Kidney glomerular epithelial cell (primary cell): ENCODE measurements at regions not wholly inside any gene's neighbourhood (a gene's known extent, or its start where the extent isn't known, plus 50 kb on each side); places are given as distances from the start of the nearest gene placed in this dataset.
A peak's percentile ranks its signal among the peaks of the same experiment; 100 is the strongest.
"Not testable (repeated sequence)": the region's sequence is repeated elsewhere in the genome, so short reads cannot be mapped to it uniquely, and the experiment has no call there.

Experiments
- DNase-seq: peaks from one replicate; lab custom pipeline; 2025; lab: John Stamatoyannopoulos, UW

DNA sequence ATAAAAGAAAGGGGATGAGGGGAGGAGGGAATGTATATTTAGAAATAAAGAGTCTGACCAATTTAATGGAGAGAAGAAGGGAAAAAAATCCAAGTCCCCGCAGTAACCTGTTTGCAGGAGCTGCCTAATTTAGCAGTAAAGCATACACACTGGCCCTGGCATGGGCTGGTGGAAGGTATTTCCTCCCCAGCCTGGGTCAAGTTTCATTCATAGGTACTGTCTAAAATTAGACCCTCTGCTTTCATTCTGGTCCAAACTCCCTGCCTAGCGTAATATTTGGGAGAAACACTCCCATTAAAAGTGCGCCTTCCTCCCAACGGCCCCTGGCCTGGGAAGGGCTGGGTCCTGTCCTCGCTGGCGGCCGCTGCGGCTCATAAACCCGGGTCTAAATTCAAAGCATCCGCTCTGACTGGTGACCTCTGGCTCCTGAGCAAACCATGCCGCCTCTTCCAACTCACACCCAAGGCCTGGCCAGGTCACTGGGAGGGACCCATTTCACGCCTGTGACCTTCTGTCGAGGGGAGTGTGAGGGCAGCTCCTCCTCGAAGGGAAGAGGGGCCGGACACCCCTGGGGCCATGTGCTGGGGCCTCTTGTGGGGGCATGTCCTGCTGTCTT, 123.2 kb downstream of the FGF18 start:
- DNase-seq: no peak

DNA sequence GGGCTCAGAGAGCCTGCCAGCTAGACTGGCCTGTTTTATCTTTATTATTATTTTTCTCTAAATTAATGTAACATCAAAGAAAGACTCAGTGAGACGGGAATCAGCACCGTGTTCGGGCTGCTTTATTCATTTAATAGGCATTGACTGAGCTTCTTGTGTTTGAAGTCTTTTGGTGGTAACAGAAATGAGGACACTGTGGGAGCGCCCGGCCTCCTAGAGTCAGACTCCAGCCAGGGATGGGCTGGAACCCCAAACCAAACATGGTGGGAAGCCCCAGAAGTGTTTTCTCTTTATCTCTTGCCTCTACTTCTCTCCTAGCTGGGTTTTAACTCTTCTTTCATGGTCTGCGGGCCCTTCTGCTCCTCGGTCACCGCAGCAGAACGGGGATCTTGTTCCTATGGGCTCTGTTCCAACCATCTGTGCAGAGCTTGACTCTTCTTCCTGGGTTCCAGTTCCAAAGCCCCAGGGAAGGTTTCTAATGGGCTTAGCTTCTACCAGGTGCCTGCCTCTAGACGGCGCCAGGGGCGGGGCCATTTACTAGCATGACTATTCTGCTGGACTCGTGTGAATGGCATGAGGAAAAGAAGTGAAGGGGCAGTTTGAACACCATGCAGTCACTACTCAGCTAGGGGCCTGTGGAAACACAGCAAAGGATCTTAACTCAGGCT, 123.8 kb downstream of the FGF18 start:
- DNase-seq: no peak

DNA sequence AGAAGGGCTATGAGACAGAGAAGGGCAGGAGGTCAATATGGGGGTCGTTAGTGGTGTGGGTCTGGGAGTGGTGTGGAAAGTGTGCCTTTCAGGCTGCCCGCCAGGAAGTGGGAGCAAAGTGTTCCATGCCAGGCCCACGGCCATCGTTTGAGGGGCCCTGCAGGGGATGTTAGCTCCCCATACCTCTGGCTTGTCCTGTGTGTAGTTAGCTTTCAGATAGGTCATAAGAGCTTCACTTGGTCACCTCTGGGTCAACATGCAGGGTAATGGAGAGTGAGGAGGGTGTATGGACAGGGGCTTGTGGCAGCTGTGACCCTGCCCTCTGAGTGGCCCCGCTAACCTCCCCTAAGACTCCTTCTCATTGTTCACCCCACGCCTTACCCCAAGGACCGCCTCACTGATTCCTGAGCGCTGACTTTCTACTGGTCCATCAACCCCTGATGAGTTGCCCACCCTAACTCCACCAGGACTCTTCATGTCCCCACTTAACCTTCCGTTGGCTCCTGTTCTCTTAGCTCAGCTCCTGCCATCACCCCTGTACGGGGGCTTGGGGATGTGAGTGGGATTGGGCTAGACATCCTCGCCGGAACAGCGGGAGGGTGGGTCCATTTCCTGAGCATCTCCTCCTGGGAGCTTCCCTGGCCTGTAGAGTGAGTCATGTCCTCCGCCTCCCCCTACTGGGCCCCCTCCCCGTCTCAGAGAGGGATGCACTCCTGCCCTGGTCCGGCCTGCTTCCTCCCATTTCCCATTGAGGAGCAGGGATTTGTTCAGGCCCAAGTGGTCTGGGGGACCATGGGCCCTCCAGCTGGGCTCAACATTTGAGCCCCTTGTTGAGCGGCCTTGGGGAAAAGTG, 125.7 kb downstream of the FGF18 start:
- no peak for DNase-seq

DNA sequence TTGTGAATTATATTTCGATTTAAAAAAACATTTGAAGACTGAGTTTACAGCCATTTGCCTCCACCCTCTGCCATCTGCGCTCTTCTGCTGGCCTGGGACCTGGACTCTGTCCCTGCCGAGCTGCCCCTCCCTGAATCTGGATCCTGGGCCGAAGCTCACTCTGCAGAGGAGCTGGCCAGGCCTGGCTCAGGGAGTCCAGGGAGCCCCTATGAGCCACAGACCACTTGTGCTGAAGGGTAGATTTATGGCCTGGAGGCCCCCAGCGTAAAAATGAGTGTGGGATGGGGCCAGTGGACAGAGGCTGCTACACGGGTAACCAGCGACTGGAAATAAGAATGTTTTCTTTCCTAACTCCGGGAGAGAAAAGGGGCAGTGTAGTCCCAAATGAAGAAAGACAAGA, 129.8 kb downstream of the FGF18 start:
- DNase-seq: no peak

DNA sequence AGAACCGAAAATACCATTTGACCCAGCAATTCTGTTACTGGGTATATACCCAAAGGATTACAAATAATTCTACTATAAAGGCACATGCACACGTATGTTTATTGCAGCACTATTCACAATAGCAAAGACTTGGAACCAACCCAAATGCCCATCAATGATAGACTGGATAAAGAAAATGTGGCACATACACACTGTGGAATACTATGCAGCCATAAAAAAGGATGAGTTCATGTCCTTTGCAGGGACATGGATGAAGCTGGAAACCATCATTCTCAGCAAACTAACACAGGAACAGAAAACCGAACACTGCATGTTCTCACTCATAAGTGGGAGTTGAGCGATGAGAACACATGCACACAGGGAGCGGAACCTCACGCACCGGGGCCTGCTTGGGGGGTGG, 134.4 kb downstream of the FGF18 start:
- DNase-seq: not testable (repeated sequence)

DNA sequence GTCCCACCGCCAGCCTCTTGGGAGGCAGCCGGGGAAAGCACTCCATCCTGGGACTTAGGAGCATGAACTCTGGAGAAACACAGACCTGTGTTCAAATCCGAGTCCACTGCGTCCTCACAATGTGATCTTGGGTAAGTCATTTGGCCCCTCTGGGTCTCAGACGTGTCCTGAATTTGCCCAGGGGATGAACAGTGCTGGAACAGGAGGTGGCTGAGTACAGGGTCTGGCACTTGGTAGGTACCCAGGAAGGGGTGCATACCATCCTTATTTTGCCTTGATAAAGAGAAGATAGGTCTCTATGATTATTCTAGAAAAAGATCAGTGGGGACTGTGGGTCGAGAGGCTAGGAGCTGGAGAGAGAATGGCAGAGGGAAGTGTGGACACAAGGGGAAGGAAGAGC, 135.7 kb downstream of the FGF18 start:
- no peak for DNase-seq

DNA sequence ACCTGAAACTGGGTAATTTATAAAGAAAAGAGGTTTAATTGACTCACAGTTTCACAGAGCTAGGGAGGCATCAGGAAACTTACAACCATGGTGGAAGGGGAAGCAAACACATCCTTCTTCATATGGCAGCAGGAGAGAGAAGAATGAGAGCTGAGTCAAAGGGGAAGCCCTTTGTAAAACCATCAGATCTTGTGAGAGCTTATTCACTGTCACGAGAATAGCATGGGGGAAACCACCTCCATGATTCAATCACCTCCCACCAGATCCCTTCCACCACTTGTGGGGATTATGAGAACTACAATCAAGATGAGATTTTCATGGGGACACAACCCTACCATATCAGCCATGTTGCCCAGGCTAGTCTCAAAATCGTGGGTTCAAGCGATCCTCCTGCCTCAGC, 143.4 kb downstream of the FGF18 start:
- DNase-seq: no peak

DNA sequence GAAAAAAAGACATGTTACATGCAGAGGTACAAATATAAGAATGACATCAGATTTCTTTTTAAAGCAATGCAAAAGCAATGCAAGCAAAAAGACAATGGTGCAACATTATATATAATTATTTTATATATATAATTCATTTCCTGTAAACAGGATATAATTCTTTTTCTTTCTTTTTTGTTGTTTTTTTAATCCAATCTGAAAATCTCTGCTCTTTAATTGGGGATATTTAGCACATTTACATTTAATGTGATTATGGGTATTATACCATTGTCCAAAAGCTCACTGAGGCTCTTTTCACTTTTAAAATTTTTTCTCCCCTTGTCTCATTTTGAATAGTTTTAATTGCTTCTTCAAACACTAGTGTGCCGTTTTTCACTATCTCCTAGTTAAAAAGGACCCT, 148.9 kb downstream of the FGF18 start:
- no peak for DNase-seq

DNA sequence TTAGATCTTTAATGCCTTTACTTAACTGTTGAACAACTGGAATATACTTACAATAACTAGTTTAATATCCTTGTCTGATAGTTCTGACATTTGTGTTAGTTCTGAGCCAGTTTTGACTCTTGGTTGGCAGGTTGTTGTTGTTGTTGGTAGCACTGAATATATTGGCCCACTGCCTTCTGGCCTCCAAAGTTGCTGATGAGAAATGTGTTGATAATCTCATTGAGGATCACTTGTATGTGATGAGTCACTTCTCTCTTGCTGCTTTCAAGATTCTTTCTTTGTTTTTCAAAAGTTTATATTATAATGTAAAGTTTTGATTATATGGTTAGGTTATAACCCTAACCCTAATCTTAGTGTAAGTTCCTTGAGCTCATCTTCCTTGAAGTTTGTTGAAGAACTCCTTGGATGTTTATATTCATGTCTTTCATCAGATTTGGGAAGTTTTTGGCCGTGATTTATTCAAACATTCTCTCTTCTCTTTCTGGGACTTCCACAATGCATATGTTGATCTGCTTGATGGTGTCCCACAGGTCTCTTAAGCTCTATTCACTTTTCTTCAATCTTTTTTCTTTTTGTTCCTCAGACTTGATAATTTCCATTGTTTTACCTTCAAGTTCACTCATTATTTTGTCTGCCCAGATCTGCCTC, 149.7 kb downstream of the FGF18 start:
- DNase-seq: no peak

DNA sequence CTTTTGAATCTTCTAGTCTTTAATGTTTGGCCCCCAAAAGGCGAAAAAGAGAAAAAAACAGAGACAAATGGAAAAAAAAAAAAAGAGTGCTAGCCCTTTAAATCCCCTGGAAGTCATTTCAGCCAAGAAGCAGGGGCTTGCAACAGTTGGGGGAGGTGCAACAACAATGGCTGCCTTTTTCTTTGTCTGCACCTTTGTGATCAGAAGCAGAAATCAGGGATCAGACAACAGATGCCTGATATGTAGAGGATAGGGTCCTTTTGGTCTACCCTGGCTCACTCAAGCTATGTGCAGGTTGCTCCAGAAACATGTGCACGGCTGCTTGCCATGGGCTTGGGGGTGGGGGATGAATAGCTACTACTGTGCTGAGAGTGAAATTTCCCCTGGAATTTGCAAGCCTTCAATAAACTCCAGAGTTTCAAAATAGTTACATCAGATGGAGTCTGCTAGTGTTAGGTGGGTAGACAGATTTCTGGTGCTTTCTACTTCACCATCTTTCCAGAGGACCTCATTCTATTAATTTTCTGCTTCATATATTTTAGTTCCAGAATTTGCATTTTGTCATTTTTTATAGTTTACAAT, 150.9 kb downstream of the FGF18 start:
- no peak for DNase-seq

DNA sequence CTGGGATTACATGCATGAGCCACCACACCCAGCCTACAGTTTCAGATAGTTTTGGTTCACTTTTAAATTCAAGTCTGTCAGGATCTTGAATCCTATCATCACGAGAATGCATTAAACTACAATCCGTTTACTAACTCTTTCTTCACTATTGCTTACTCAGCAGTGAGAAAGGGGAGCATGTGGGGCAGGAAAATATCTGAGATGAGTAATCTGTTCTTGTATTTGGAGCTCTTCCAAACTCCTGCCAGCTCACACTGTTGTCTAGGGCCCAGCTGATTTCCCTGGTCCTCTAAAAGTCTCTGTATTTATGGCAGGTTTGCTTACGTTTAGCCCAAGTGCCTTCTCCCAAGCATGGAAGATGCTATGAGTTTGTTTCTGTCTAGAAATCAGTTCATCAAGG, 152.2 kb downstream of the FGF18 start:
- peak; percentile 45 for DNase-seq

DNA sequence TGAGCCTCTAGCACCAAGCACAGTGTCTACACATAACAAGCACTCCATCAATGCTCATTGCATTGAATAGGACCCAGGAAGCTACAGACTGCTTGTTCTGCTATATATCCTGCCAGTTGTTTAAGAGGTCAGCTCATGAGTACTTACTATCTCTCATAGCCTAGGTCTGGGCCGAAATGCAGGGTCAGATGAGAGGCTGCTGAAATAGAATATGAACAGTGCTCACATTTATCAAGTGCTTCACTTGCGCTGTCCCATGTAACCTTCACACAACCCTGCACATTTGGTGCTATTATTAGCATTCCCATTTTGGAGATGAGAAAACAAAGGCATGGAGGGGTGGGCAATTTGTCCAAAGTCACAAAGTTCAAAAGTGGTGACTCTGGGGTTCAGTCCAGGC, 153.6 kb downstream of the FGF18 start:
- DNase-seq: no peak

DNA sequence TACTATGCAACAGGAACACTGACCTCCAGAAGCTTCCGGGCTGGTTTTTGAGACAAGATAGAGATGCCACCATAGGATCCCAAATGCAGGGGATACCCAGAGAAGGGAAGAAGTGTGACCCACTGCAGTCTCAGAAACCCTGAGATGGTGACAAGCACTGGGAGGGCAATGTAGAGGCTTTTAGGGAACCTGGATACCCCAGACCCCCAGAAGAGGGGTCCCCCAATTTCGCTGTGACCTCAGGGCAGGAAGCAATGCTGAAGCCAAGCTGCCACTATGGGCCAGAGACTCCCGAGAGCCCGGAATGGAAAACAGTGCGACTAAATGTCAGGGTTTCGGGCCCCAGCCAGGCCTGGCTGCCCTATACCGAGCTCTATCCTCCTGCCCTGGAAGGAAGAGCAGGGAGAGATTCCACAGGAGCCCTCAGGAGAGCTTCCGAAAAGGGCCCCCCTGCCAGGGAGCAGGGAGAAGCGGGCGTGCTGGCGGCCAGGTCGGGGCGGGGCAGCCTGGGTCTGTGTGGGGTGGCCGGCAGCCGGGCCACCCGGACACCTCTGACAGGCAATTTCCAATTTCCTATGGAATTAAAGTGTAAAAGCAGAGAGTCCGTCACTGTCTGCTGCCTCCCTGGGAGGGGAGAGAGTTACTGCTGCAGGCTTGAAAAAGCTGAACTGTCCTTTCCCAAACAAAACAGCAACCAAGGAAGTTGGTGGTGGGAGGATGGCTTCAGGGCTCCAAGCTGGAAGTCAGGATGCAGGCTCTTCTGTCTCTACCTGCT, 154.2 kb downstream of the FGF18 start:
- no peak for DNase-seq

DNA sequence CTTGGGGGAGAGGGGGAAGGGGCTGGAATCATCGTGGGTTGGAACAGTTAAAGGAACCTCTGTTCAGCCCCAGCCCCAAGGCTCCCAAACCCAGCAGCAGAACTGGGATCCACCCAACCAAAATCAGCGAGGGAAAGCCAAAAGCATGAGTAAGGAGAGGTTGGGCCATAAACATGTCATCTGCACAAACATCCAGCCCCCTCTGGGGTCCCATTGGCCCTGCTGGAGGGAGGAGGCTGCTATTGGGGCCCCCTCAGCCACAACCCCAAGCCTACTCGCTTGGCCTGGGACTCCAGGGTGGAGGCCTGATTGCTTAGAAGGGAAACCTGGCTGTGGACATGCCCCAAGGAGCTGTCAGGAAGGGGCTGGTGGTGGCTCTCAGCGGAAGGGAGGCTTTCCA, 154.9 kb downstream of the FGF18 start:
- no peak for DNase-seq

DNA sequence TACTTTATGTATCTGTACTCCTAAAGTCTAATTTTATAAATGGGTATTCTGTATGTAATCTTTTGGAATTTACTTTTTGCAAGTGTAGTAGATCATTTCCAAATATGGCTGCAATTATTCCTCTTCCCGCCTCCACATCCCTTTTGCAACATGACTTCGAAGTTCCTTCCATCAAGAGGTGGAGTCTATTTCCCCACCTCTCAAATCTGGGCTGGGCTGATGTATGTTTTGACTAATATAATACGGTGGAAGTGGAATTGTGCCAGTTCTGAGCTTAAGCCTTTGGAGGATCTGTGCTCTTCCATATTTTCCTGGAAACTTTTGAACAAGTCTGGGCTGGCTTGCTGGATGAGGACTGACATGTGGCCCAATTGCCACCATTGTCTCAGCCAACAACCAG, 155.9 kb downstream of the FGF18 start:
- no peak for DNase-seq

DNA sequence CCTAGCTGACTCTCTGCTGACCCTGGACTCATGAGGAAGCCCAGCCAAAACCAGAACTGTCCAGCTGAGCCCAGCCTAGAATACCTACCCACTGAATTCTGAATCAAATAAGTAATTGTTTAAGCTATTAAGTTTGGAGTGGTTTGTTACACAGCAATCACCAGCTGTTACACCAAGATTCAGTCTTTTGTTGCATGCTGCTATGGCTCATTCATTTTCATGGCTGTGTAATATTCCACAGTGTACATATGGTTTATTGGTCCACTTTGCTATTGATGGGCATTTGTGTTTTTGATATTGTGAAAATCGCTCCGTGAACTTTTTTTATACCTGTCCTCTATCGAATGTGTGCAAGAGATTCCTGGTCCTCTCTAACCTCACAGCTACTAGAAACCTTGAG, 156.4 kb downstream of the FGF18 start:
- DNase-seq: no peak

DNA sequence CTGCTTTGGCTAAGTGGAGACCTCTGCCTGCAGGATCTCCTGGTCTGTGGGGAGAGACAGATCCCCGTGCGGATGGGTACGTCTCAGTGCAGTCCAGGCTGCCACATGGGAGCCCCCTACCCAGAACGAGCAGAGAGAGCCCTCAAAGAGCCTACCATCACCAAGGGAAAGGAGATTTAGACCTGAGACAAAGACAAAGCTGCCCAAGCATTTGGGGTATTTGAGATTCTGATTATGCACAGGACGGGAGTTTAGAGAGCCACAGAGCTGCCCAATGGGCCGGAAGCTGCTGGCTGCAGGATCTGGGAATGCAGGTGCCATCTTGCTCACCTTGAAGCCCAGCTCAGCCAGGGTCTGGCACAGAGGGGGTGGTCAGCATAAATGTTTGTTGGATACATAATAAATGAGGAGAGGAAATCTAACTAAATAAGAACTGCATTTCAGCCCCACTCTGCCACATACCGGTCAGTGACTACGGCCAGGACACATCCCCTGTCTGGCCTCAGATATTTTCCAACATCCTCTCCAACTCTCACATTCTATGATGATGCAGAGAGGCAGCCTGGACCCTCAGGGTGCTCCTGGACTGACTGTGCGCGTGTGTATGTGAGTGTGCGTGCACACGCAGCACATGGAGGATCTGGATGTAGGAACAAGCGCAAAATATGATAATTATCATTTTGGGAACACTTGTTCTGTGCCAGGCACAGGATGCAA, 157.8 kb downstream of the FGF18 start:
- DNase-seq: no peak

DNA sequence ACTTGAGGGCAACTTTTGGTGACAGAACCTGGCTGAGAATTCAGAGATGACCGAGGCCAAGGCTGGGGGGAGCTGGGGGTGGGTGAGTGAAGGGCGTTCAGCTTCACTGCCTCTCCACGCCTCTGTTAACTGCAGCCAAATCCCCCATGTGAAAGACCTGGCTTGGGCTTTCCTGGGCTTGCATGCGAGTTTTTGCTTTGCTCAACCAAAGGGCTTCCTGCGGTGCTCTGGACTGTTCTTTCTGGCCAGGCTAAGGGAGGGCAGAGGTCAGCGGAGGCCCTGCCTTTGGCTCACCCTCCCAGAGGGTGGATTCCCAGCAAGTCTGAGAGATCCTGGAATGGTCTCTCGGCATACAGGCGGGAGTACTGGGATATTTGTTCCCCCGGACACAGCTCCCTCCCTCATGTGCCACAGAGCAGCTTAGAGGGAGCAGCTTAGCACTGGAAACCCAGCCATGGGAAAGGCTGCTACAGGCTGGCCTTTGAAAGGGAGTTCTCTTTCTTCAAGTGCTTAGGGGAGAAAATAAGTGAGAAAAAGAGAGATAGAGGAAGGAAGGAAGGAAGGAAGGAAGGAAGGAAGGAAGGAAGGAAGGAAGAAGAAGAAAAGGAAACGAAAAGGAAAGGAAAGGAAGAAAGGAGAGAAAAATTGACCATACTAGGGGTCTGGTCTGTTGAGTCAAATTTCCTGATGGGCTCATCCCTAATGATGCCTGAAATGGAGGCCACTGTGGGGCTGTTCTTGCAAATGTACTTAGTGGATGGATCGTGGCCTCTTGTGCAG, 158.8 kb downstream of the FGF18 start:
- no peak for DNase-seq

DNA sequence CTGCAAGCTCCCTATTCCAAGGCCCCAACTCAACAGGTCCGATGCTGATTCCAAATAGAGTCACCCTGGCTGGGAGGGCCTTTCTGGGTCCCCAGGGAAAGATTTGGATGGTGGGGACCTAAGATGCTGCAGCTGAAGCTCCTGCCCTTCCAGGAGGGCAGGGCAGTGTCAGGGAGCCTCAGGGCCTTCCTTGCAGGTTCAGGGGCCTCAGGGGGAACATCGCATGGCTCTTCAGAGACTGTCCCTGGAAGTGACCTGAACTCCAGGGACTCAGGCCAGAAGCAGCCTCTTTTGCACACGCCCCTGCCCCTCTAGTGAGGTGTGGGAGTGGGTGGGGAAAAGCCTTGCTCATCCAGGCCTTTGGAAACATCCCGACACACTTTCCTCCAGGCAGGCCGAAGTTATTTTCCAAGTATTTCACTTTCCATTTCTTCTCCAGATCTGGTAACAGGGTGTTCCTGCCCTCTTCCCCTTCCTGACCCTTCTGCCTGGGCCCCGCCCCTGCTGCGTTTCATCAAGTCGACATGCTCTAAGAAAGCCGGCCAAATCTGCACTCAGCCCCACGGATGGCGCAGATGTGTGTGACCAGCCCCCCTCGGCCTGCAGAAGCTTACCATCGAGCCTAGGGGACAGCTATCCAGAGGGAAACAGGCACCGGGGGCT, 159.5 kb downstream of the FGF18 start:
- DNase-seq: no peak

DNA sequence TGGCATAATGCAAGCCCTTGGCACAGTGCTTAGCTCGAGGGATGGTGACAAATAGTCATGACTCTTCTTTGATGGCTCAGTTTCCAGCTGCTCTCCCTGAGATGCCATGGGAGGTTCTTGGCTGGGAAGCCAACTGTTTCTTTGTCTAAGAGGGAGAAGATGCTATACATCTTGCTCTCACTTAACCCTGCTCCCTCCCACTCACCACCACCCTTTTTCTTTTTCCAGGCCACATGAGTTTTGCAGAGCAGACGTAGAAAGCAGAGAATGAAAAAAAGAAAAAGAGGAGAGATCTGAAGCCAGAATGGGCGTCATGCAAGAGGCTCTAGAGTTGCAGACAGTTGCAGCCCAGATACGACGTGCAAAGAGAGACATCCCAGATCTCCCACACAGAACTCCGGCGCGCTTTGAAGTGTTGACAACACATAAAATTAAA, 160.5 kb downstream of the FGF18 start:
- DNase-seq: no peak
